Activated B cell treated with CpG ODN at 0.5 μM for 24 hours (primary cell): ENCODE measurements at regions not wholly inside any gene's neighbourhood (a gene's known extent, or its start where the extent isn't known, plus 50 kb on each side); places are given as distances from the start of the nearest gene placed in this dataset.

Experiments
- ATAC-seq: fragments of 200-7000 bp; cut with Tn5 transposase; one replicate; pipeline ENCODE4 v1.10.0; 2021; ENCODE audit warnings: low read depth, mild to moderate bottlenecking, moderate library complexity
- CTCF ChIA-PET: fragments of 350-600 bp; sonication (Branson Sonifier 250); formaldehyde crosslinking; loops from one replicate; lab custom pipeline; 2021; ENCODE audit warnings: antibody characterized with exemption; lab: Charles Lee
- POLR2A ChIA-PET: fragments of 350-600 bp; sonication (Branson Sonifier 250); formaldehyde crosslinking; loops from one replicate; lab custom pipeline; 2021; ENCODE audit warnings: antibody characterized with exemption; lab: Charles Lee
- DNase-seq: peaks from one replicate; pipeline ENCODE4 v3.0.0; 2022
- H3K27ac Mint-ChIP-seq: one replicate; pipeline ENCODE4 v1.8.0; 2020; ENCODE audit warnings: mixed read lengths
- H3K27me3 Mint-ChIP-seq: one replicate; pipeline ENCODE4 v1.8.0; 2021; ENCODE audit warnings: mixed read lengths
- H3K36me3 Mint-ChIP-seq: one replicate; pipeline ENCODE4 v1.8.0; 2021; ENCODE audit warnings: low read depth, mixed read lengths
- H3K4me1 Mint-ChIP-seq: one replicate; pipeline ENCODE4 v1.8.0; 2021; ENCODE audit warnings: mixed read lengths
- H3K4me3 Mint-ChIP-seq: one replicate; pipeline ENCODE4 v1.8.0; 2020; ENCODE audit warnings: mild to moderate bottlenecking, mixed read lengths
- H3K9me3 Mint-ChIP-seq: one replicate; pipeline ENCODE4 v1.8.0; 2020; ENCODE audit warnings: mixed read lengths
- CTCF ChIP-seq: fragments of 200-600 bp; IDR thresholded peaks from one replicate; pipeline ENCODE4 v1.8.0; 2022; ENCODE audit warnings: antibody characterized with exemption, mild to moderate bottlenecking
- intact Hi-C: fragments of 100-400 bp; cut with micrococcal nuclease; formaldehyde crosslinking; loops from one replicate; pipeline ENCODE4 v1.15.1; 2024

GRCh38 chr2:234202601-234203000 lies 152.1 kb downstream of the SPP2 start:
- Mint-ChIP-seq H3K4me3 (no peak overlapping the region), H3K27ac (no peak overlapping the region), H3K36me3 (no peaks in the 10 kb centered on the region), H3K4me1 (no peaks in the 10 kb centered on the region), H3K27me3 (no peaks in the 10 kb centered on the region), H3K9me3 (peaks cover 13% of the 10 kb centered on the region)
- no peak for TF ChIP-seq CTCF
- POLR2A ChIA-PET: no interaction called here
- intact Hi-C loops: no loop called here
- ATAC-seq: no peak
- no peak for DNase-seq
- CTCF ChIA-PET: no interaction called here

- no peak overlapping the region for H3K27ac Mint-ChIP-seq
- ChIA-PET CTCF (no interaction called here), POLR2A (no interaction called here)
- DNase-seq (no peak), ATAC-seq (no peak)
- peaks cover 3% of the 10 kb centered on the region for H3K9me3 Mint-ChIP-seq
- no peaks in the 10 kb centered on the region for H3K27me3 Mint-ChIP-seq
- H3K4me1 Mint-ChIP-seq: no peaks in the 10 kb centered on the region
- no peak for TF ChIP-seq CTCF
- no peak overlapping the region for H3K4me3 Mint-ChIP-seq
- intact Hi-C loops: no loop called here
- no peaks in the 10 kb centered on the region for H3K36me3 Mint-ChIP-seq
These were observed 149.5 kb downstream of the SPP2 start for GRCh38 chr2:234199996-234200395.

- no peak overlapping the region for H3K27ac Mint-ChIP-seq
- no peak for TF ChIP-seq CTCF
- ATAC-seq: no peak
- H3K27me3 Mint-ChIP-seq: no peaks in the 10 kb centered on the region
- no peaks in the 10 kb centered on the region for H3K36me3 Mint-ChIP-seq
- no peak overlapping the region for H3K4me3 Mint-ChIP-seq
- ChIA-PET CTCF (no interaction called here), POLR2A (no interaction called here)
- no peaks in the 10 kb centered on the region for H3K4me1 Mint-ChIP-seq
- intact Hi-C loops: no loop called here
- no peak for DNase-seq
- H3K9me3 Mint-ChIP-seq: peaks cover 3% of the 10 kb centered on the region
These were observed 148.5 kb downstream of the SPP2 start for GRCh38 chr2:234198976-234199375.

- CTCF ChIA-PET: no interaction called here
- Mint-ChIP-seq H3K27me3 (peaks cover 7% of the 10 kb centered on the region), H3K4me1 (no peaks in the 10 kb centered on the region), H3K4me3 (no peak overlapping the region), H3K27ac (no peak overlapping the region), H3K9me3 (no peaks in the 10 kb centered on the region), H3K36me3 (no peaks in the 10 kb centered on the region)
- ATAC-seq (no peak), DNase-seq (no peak)
- no peak for TF ChIP-seq CTCF
- intact Hi-C loops: no loop called here
- POLR2A ChIA-PET: no interaction called here
These were observed 145.0 kb downstream of the SPP2 start for GRCh38 chr2:234195516-234195915.

- TF ChIP-seq CTCF: no peak
- Mint-ChIP-seq H3K27me3 (peaks cover 9% of the 10 kb centered on the region), H3K9me3 (no peaks in the 10 kb centered on the region), H3K4me3 (no peak overlapping the region), H3K36me3 (no peaks in the 10 kb centered on the region), H3K27ac (no peak overlapping the region), H3K4me1 (peaks cover 2% of the 10 kb centered on the region)
- no peak for ATAC-seq
- DNase-seq: no peak
- intact Hi-C loops: no loop called here
- CTCF ChIA-PET: no interaction called here
- POLR2A ChIA-PET: interaction anchor here (0.6 kb wide), 1 partner anchor 49 kb away, joined by 4 read pairs; no protein-coding TSS in a partner anchor
These were observed 143.6 kb downstream of the SPP2 start for GRCh38 chr2:234193977-234194563.
